ENCODE measurements at regions not wholly inside any gene's neighbourhood (a gene's known extent, or its start where the extent isn't known, plus 50 kb on each side); places are given as distances from the start of the nearest gene placed in this dataset.

GRCh38 chr22:23415490-23415851 lies 164.6 kb downstream of the IGLL1 start:
- H4K20me1 ChIP-seq (ENCODE audit: insufficient read depth, low read length), result no peaks in the 10 kb centered on the region

GRCh38 chr22:23414727-23415489 lies 165.2 kb downstream of the IGLL1 start:
- Histone ChIP-seq H3K9ac (ENCODE audit: low read depth, low read length) (no peak overlapping the region), H3K4me1 (ENCODE audit: insufficient read depth, low read length) (peaks cover 27% of the 10 kb centered on the region), H3K27me3 (ENCODE audit: insufficient read depth, low read length, poor library complexity) (no peaks in the 10 kb centered on the region), H4K20me1 (ENCODE audit: insufficient read depth, low read length) (no peaks in the 10 kb centered on the region), H3K36me3 (ENCODE audit: insufficient read depth, low read length) (no peaks in the 10 kb centered on the region), H3K4me2 (ENCODE audit: insufficient read depth, low read length) (no peak overlapping the region), H3K79me2 (ENCODE audit: insufficient read depth, low read length) (no peaks in the 10 kb centered on the region), H2AFZ (ENCODE audit: low read depth, low read length) (no peak overlapping the region), H3K4me3 (ENCODE audit: low read depth in 1 of 2, low read length in 2 of 2) (no peak overlapping the region), H3K9me3 (ENCODE audit: insufficient read depth, low read length, severe bottlenecking) (no peaks in the 10 kb centered on the region), H3K27ac (ENCODE audit: low read length) (no peak overlapping the region)
- no peak for ATAC-seq (ENCODE audit: insufficient read depth, low read depth)
- no peak for DNase-seq
- TF ChIP-seq CTCF (IDR thresholded peaks at IDR 0.05; ENCODE audit: borderline replicate concordance, extremely low read depth, low read length, poor library complexity, severe bottlenecking) (no peak), EZH2 (IDR thresholded peaks at IDR 0.05; ENCODE audit: borderline replicate concordance, low read depth, low read length, severe bottlenecking) (no peak)

More at GRCh38 chr22:23415490-23415851, 164.6 kb downstream of the IGLL1 start:
- Histone ChIP-seq H3K27ac (ENCODE audit: low read length) (no peak overlapping the region), H3K79me2 (ENCODE audit: insufficient read depth, low read length) (no peaks in the 10 kb centered on the region), H2AFZ (ENCODE audit: low read depth, low read length) (no peak overlapping the region), H3K4me1 (ENCODE audit: insufficient read depth, low read length) (peaks cover 27% of the 10 kb centered on the region), H3K27me3 (ENCODE audit: insufficient read depth, low read length, poor library complexity) (no peaks in the 10 kb centered on the region), H3K9ac (ENCODE audit: low read depth, low read length) (no peak overlapping the region), H3K4me2 (ENCODE audit: insufficient read depth, low read length) (no peak overlapping the region), H3K9me3 (ENCODE audit: insufficient read depth, low read length, severe bottlenecking) (no peaks in the 10 kb centered on the region), H3K4me3 (ENCODE audit: low read depth in 1 of 2, low read length in 2 of 2) (no peak overlapping the region), H3K36me3 (ENCODE audit: insufficient read depth, low read length) (no peaks in the 10 kb centered on the region)
- no peak for DNase-seq
- TF ChIP-seq CTCF (IDR thresholded peaks at IDR 0.05; ENCODE audit: borderline replicate concordance, extremely low read depth, low read length, poor library complexity, severe bottlenecking), result no peak
- no peak for TF ChIP-seq EZH2 (IDR thresholded peaks at IDR 0.05; ENCODE audit: borderline replicate concordance, low read depth, low read length, severe bottlenecking)
- no peak for ATAC-seq (ENCODE audit: insufficient read depth, low read depth)

- DNase-seq, result peak; percentile 32
Observed at GRCh38 chr22:23411739-23412138, 168.4 kb downstream of the IGLL1 start.

More at GRCh38 chr22:23411739-23412138, 168.4 kb downstream of the IGLL1 start:
- H3K4me1 ChIP-seq (ENCODE audit: insufficient read depth, low read length), result peaks cover 27% of the 10 kb centered on the region
- H4K20me1 ChIP-seq (ENCODE audit: insufficient read depth, low read length), result no peaks in the 10 kb centered on the region
- no peak for TF ChIP-seq CTCF (IDR thresholded peaks at IDR 0.05; ENCODE audit: borderline replicate concordance, extremely low read depth, low read length, poor library complexity, severe bottlenecking)
- TF ChIP-seq EZH2 (IDR thresholded peaks at IDR 0.05; ENCODE audit: borderline replicate concordance, low read depth, low read length, severe bottlenecking), result no peak
- H3K9me3 ChIP-seq (ENCODE audit: insufficient read depth, low read length, severe bottlenecking), result no peaks in the 10 kb centered on the region
- H3K4me2 ChIP-seq (ENCODE audit: insufficient read depth, low read length), result no peak overlapping the region
- no peaks in the 10 kb centered on the region for H3K27me3 ChIP-seq (ENCODE audit: insufficient read depth, low read length, poor library complexity)
- no peak overlapping the region for H3K4me3 ChIP-seq (ENCODE audit: low read depth in 1 of 2, low read length in 2 of 2)
- no peaks in the 10 kb centered on the region for H3K36me3 ChIP-seq (ENCODE audit: insufficient read depth, low read length)
- H3K79me2 ChIP-seq (ENCODE audit: insufficient read depth, low read length), result no peaks in the 10 kb centered on the region
- no peak overlapping the region for H3K9ac ChIP-seq (ENCODE audit: low read depth, low read length)
- ATAC-seq (ENCODE audit: insufficient read depth, low read depth), result peak; percentile 85
- peak overlapping the region; percentile 14; the same call in 1 of the 2 replicates for H2AFZ ChIP-seq (ENCODE audit: low read depth, low read length)
- peak overlapping the region; percentile 54 for H3K27ac ChIP-seq (ENCODE audit: low read length)

All from DND-41 (cell line).